GM19455 (cell line): ENCODE measurements at regions not wholly inside any gene's neighbourhood (a gene's known extent, or its start where the extent isn't known, plus 50 kb on each side); places are given as distances from the start of the nearest gene placed in this dataset.

ENCODE experiments used
- ATAC-seq: cut with Tn5 transposase; IDR thresholded peaks from one replicate; pipeline ENCODE4 v1.9.1; 2021; ENCODE audit not compliant: unreplicated experiment

DNA sequence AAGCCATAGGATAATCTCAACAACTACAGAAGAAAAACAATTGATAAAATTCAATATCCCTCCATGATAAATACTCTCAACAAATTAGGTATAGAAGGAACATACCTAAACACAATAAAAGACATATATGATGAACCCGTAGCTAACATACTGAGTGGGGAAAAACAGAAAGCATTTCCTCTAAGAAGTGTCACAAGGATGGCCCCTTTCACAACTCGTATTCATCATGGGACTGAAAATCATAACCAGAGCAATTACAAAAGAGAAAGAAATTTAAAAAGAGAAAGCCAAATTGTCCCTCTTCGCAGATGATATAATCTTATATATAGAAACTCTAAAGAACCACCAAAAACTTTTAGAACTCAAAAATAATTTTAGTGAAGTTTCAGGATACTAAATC, 146.3 kb upstream of the RGMB start:
- no peak for ATAC-seq

DNA sequence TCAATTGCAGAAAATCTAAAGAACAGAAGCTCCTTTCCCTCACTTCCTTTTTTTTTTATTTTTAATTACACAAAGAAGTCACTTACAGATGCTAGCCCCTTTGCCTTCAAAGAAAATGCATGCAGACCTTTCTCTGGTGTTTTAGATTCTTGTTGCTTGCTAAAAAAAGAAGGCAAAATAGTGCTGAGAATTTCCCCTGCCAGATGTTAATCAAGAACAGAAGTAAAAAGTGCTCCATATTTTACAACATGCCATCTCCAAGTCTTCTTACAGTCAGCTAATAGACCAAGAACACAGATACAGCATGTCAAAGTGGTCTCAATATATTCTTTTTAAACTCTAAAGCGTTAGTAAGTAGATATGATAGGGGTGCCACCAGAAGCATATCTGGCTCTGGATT, 142.8 kb upstream of the RGMB start:
- ATAC-seq = no peak

DNA sequence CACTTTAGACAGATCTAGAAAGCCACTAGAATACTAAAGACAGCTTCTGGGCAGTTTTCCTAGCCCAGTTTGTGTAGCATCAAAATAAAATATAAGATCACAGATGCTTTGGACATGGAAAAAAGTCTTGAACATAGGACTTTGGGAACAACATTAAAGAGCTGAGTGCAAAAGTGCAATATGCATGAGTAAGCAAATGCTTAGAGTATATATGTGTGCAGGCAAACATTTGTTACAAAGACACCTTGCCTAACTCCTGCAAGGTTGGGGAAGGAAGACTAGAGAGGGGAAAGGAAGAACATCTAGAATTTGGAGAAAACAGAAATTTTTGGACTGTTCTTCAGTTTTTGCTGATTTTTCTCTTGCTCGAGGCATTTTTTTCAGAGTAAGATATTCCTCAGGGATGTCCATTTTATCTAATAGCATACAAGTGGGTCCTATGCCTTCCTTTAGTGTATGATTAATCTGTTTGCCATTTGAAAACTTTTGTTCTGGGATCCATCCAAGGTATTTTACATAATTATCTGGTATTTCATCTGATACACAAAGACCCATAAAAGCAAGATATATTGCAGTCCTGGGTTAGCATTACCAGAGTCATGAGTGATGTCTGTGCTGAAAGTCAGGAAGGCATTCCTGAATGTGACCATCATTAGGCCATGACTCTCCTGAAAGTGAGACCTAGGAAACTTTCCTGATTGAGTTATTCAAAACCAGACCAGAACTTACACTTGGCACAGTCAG, 142.0 kb upstream of the RGMB start:
- no peak for ATAC-seq

DNA sequence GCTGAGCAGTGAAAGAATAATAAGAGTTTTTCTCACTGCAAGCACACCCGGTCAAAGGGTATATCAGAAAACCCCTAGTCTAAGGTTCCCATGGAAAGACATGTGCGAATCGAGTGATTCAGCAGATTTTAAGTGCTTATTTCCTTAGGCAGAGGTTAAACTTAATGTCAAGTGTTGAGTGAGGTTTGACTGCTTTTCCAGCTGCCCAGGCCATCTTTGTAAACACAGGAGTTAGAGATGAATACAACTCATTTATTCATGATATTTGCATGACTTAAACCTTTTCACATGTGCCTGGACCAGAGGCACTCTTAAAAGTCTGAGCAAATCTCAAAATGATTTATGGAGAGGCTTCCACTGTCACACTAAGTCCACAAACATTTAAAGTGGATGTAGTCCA, 137.8 kb upstream of the RGMB start:
- no peak for ATAC-seq

DNA sequence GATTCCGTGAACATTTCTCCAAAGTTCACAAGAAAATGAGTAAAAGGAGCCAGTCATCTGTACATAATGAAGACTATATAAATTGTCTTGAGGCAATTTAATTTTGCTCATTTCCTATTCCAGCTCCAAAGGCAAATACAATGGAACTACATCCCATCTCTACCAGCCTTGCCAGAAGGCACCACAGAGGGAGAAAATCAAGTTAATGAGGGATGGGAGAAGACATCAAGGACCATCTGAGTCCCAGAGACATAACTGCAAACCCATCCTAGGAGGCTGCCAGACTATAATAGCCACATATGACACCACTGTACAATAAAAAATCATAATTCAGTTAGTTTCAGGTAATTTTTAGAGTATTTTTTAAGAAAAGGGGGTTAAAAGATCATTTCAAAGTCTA, 136.3 kb upstream of the RGMB start:
- ATAC-seq = no peak

DNA sequence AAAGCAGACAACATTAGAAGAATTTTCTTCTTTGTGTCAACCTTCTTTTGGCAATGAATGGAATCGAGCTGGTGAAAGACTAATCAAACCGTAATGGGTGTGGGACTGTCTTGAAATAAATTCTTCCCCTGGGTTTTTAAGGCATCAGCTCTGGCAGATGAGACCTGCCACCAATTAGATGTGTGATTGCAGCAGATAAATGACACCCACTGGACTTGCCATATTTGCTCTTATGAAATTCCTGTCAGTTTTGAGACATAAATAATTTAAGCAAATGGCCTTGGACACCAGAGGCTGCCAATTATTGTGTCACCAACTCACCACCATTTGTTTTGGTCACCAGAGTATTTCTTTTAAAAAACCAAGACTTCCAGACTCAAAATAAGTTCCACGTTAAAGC, 135.9 kb upstream of the RGMB start:
- no peak for ATAC-seq

DNA sequence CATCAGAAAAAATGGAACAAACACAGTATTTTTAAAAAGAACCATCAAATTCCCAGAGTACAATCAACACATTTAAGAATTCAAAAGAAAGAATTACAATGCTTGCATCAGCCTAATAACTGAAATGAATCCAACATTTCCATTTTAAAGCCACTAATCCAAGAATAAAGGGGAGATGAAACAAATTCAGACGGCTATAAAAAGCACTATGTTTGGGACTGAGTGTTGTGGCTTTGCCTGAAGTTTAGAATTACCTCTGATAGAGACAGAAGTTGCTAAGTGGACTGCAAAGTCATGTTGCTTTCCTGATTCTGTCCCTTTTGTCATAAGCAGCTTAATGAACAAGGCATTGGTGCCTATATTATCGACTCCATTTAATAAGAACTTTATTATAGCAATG, 135.4 kb upstream of the RGMB start:
- ATAC-seq = no peak

DNA sequence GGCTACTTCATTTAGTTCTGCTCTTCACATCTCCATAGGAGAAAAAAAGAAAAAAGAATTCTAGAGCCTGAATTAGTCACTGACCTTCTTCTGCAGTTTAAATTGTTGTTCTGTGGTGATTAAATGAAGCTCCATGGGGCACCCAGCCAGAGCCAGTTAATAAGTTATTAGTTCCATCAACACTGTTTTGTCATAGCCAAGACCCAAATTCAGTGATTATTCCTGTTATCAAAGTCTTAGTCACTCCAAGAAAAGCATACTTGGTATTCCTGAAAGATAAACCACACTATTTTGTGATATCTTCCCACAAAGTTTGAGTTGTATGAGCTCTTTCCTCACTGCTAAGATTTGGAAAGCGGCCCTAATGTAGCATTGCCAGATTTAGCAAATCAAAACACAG, 134.8 kb upstream of the RGMB start:
- ATAC-seq = no peak

DNA sequence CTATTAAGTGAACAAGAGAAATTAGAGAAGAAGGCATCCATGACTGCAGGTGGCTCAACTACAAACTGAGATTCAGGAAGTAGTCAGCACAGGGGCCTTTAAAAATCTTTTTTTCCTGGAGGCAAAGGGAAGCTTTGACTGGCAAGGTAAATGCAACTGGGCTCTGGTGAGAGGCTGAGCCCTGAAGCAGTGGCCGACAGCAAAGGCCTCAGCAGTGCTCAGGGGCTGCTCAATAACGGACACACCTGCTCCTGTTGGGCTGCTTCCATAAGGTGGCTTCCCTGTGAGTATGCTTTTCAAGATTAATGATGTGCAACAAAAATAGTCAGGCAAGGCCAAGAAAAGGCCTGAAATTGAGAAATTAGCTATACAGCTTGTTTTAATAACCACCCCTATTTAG, 134.2 kb upstream of the RGMB start:
- ATAC-seq = no peak

DNA sequence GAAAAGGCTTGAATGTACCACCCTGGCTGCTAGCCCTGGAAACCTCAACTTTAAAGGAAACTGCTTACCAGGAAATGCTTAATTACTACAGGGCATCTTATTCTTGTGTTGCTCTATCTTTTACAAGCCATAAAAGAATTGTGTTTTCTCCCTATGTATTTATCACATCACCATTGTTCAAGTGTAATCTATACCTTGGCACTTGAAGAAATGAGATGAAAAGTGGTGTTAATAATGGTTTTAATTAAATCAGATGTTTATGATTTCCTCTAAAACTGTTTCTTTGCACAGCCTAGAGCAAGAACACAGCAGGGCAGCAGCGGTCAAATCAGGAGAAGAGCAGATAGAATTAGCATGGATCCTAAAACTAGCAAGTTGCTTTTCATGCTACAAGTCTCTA, 131.8 kb upstream of the RGMB start:
- no peak for ATAC-seq

DNA sequence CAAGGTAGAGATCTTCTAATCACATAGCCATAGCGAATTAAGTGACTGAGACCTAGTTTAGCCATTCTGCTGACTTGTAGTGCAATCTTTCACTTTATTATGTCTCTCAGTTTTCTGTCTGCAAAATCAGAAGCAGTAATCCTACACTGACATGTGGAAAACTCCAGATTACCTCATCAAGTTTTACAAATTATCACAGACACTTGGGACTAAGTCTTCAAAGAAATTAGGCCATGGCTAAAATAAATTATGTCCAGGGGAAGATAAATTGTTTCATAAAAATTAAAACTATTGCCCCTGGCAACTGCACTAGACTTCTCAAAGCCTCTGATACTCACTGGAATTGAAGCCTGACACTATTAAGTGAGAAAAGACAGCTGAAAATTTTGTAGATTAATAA, 129.9 kb upstream of the RGMB start:
- ATAC-seq = no peak

DNA sequence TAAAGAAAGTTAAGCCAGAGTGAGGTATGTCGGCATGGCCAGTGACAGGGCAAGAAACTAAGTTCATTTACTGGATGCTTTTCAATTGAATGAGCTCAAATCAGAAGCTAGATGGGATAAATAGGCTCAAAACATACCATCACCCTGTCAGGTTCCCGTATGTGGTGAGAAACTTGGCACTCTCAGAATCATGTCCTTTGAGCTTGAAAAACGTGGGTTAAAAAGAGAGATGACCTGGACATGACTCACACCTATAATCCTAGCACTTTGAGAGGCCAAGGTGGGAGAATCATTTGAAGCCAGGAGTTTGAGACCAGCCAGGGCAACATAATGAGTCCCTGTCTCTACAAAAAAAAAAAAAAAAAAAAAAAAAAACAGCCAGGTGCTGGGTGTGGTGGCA, 121.7 kb upstream of the RGMB start:
- ATAC-seq = no peak

DNA sequence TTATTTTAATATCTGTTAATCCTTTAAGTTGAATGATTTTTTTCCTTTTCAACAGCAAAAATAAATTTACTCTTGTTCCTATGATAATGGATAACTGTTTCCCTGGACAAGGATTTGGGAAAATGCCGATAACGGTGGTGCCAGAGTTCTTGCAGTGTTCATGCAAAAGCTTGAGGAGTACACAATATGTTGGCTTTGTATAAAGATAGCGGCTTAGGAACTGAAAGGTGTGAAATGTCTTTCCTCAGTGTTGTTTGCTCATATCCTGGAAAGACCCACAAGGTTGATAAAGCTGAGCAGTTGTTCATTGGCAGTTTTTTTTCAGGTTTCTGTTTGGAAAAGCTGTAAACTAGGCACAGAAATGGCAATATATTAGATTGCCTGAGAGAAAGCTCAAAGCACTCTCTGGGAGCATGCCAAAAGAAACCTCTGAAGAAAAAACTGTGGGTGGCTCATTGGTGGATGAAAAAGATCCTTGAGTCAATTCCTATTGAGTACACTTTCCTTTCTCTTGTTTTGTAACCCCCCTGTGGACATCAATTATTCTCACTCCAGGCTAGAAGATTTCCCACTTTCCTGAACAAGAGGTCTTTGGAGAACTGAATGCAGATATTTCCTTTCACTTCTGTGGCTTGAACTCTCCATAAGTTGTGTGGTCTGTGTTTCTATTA, 117.2 kb upstream of the RGMB start:
- no peak for ATAC-seq

DNA sequence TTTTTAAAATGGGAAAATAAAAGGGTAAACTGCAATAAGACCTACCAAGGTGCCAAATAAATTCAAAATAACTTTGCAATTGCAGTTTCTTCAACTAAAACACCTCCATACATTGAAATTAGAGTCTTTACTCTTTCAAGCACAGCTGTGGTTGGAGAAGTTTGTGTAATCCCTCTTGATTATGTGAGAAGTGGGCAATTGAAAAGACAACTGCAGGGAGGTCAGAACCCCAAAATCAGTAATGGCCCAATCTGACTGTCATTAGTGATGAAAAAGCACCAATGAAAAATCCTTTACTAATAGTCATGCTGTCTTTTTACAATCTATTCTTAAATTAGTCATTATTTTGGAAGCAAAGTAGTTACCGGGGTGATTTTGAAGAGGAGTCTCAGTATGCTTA, 116.7 kb upstream of the RGMB start:
- ATAC-seq = no peak

DNA sequence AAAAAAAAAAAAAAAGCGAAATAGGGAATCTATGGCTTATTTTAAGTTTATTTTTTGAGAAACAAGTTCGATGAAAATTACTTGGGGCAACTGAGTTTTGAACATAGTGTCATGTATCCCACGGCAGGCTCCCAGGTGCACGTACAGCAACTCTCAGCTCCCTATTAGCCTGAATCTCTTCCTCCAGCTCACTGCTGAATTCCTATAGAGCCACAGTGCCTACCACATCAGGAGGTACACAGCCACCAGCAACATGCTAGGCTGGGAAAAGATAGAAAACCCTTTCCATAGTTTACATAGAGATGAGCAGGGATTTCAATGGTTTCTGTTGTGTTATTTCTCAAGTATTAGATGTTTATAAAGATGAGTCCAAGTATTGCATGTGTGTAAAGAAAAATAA, 115.9 kb upstream of the RGMB start:
- ATAC-seq = no peak

DNA sequence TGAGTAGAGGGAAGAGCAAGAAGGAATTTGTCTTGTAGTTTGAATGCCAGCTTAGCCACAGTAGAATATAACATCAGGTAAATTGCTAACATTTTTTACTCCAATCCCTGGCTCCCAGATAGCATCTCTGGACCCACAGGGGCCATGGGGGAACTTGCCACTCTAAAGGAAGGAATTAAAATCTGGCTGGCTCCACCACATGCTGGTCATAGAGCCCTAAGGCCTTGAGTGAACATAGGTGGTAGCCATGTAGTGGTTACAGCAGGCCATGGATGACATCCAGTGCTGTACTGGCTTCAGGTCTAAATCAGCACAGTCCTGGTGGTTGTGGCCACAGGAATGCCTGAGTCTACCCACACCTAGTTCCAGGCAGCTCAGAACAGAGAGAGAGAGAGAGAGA, 109.9 kb upstream of the RGMB start:
- no peak for ATAC-seq

DNA sequence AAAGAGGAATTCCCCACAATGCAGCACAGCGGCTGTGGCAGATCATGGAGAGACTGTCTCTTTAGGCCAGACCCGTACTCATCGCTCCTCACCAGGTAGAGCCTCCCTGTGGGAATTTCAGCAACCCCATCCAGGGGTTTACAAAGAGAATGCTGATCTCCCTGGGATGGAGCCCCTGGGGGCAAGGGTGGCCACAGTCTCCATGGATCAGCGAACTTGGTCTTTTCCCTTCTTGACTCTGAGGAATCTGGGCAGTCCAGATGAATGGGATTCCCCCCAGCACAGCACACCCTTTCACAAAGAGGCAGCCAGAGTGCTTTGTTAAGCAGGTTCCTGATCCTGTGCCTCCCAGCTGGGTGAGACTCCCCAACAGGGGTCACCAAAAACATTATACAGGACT, 108.7 kb upstream of the RGMB start:
- ATAC-seq = no peak

DNA sequence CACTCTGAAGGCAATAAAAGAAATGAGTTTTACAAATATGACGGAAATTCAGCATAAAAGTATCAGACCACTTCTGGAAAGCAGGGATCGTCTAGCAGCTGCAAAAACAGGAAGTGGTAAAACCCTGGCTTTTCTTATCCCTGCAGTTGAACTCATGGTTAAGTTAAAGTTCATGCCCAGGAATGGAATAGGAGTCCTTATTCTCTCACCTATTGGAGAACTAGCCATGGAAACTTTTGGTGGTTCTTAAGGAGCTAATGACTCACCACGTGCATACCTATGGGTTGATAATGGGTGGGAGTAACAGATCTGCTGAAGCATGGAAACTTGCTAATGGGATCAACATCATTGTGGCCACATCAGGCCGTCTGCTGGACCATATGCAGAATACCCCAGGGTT, 93.5 kb upstream of the RGMB start:
- ATAC-seq = no peak

DNA sequence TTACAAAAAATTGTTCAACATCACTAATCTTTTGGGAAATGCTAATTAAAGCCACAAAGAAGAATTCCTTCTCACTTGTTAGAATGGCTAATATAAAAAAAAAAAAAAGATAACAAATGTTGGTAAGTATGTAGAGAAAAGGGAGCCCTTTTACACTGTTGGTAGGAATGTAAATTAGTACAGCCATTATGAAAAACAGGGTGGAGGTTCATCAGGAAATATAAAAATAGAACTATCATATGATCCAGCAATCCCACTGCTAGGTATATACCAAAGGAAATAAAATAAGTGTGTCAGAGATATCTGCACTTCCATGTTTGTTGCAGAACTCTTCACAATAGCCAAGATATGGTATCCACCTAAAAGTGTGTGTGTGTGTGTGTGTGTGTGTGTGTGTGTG, 83.5 kb upstream of the RGMB start:
- no peak for ATAC-seq

DNA sequence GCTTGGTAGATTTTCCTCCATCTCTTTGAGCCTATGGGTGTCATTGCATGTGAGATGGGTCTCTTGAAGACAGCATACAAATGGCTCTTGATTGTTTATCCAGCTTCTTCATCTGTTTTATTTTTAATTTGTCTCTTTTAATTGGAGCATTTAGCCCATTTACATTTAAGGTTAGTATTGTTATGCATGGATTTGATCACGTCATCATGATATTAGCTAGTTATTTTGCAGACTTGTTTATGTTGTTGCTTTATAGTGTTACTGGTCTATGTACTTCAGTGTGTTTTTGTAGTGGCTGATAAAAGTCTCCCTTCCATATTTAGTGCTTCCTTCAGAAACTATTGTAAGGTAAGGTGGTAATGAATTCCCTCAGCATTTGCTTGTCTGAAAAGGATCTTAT, 78.6 kb upstream of the RGMB start:
- no peak for ATAC-seq

DNA sequence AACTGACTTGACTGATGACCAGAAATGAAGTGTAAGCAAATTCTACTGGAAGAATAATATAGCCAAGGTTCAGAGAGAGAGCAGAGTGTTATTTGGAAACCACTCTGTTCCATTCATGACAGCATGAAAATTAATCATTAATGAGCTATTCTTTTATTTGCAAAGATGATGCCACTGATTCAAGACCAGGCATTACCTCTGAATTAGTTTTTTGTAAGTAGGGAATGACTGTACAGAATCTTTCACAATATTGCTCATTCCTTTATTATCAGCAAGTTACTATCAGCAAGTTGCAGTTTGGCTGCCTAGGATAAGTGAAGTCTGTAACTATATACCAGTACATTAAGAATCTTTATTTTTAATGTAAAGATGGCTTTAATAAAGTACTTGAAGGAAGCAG, 75.1 kb upstream of the RGMB start:
- ATAC-seq = no peak

DNA sequence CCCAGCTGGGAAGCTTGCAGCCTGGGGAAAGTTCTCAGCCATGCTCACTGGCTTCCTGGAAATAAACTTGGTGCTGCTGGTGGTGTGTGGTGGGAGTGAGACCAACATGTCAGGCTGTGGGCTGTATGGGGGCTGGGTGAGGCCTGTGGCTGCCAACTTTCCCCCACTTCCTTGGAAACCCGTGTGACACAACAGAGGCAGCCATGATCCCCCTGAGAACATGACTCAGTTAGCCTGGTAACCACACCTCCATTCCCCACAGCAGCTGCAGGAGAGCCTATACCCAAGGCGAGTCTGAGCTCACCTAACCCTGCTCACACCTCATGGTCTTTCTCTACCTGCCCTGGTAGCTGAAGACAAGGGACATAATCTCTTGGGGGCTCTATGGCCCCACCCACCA, 72.7 kb upstream of the RGMB start:
- ATAC-seq = no peak

DNA sequence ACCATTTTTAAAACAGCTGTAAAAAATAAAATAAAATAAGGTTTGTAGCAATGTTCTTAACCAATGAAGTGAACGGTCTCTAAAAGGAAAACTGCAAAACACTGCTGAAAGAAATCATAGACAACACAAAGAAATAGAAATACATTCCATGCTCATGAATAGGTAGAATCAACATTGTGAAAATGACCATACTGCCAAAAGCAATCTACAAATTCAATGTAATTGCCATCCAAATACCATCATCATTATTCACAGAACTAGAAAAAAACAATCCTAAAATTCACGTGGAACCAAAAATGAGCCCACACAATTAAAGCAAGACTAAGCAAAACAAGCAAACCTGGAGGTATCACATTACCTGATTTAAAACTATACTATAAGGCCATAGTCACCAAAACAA, 67.6 kb upstream of the RGMB start:
- no peak for ATAC-seq
